Transverse colon (tissue), 4 donors: ENCODE measurements at regions not wholly inside any gene's neighbourhood (a gene's known extent, or its start where the extent isn't known, plus 50 kb on each side); places are given as distances from the start of the nearest gene placed in this dataset.
"Not testable (repeated sequence)": the region's sequence is repeated elsewhere in the genome, so short reads cannot be mapped to it uniquely, and the experiment has no call there.

Experiments
- DNase-seq: peaks from one replicate; pipeline ENCODE4 v3.0.0-alpha.2; 2019
- H3K27ac ChIP-seq, 4 donors: fragments of 200-600 bp; sonication (generic); 2 replicates each; pipeline ENCODE4 v1.5.1; 2016 to 2018; ENCODE audit warnings: inconsistent platforms in 4 of 4
- H3K27me3 ChIP-seq: fragments of 200-600 bp; sonication (generic); 2 replicates; pipeline ENCODE4 v1.5.1; 2017; ENCODE audit warnings: inconsistent platforms
- H3K36me3 ChIP-seq, 4 donors: fragments of 200-600 bp; sonication (generic); 2 replicates each; pipeline ENCODE4 v1.5.1; 2017 to 2019; ENCODE audit warnings: inconsistent platforms in 4 of 4
- H3K4me1 ChIP-seq, 4 donors: fragments of 200-600 bp; sonication (generic); 2 replicates each; pipeline ENCODE4 v1.5.1; 2017 to 2020; ENCODE audit warnings: inconsistent platforms in 4 of 4
- H3K4me3 ChIP-seq, 4 donors: fragments of 200-600 bp; sonication (generic); 1 replicate in 1 of 4; 2 replicates in 3 of 4; pipeline versions ENCODE4 v1.5.1 to v1.6.1; 2017 to 2019; ENCODE audit warnings: inconsistent platforms in 4 of 4
- H3K9me3 ChIP-seq, 2 donors: fragments of 200-600 bp; sonication (generic); 2 replicates each; pipeline ENCODE4 v1.5.1; 2017 to 2019; ENCODE audit warnings: inconsistent platforms in 2 of 2
- EP300 ChIP-seq: sonication (generic); formaldehyde crosslinking; IDR thresholded peaks from one replicate; pipeline ENCODE4 v1.6.1; 2017; ENCODE audit warnings: antibody characterized with exemption, low read depth
- POLR2A ChIP-seq: fragments of 450-650 bp; IDR thresholded peaks from one replicate; pipeline ENCODE4 v1.6.1; 2016; ENCODE audit warnings: antibody characterized with exemption, mild to moderate bottlenecking, moderate library complexity
- POLR2AphosphoS5 ChIP-seq, 3 donors: sonication (generic); formaldehyde crosslinking; IDR thresholded peaks; one replicate each; pipeline ENCODE4 v1.6.1; 2016; ENCODE audit warnings: antibody characterized with exemption in 3 of 3
- WGBS, 2 donors: methylation state at CpG; one replicate each; pipeline ENCODE4 v1.1.5; 2018; ENCODE audit warnings: low coverage in 1 of 2; 5-methylcytosine and 5-hydroxymethylcytosine counted together
- in situ Hi-C, 4 donors: fragments of 200-750 bp; cut with MboI; loops; one replicate each; pipeline versions ENCODE4 v1.15.0 to v1.15.1; 2017; ENCODE audit warnings: low sequenced_read_pairs in 3 of 4, low pct_ligation_motif_present in 1 of 4, low pct_unique_long_range_greater_than_20kb in 1 of 4
- intact Hi-C: fragments of 100-400 bp; cut with DNase I; formaldehyde crosslinking; loops from one replicate; pipeline ENCODE4 v1.15.1; 2023; ENCODE audit warnings: low total_unique reads
- TF ChIP-seq, protein P1 (sequence below), 5 experiments: fragments of 200-600 bp in 3 of 5; fragments of 450-650 bp in 2 of 5; sonication (generic) in 3 of 5; IDR thresholded peaks; 1 replicate in 2 of 5; 2 replicates in 3 of 5; pipeline ENCODE4 v1.5.1; 2016 to 2017; ENCODE audit warnings: antibody characterized with exemption in 5 of 5, inconsistent platforms in 3 of 5, mild to moderate bottlenecking in 2 of 5, moderate library complexity in 1 of 5

DNA sequence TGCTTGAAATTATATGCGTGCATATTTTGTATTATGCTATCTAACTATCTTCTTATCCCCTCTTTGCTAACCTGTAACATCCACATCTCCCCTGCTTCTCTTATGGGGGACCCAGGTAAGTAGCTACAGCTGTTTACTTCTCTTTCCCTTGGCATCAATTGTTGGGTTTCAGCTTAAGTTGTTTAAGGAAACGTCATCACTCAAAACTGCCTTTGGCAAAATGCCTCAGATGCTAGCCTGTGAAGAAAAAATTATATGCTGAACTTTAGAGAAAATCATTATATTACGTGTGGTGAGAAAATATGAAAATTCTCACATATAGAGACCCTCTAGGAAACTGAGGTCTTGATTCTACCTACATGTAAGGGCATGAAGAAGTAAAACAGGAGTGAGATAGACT, 447.0 kb upstream of the NECTIN3 start:
- H3K36me3 ChIP-seq: no peaks in the 10 kb centered on the region
- no peaks in the 10 kb centered on the region for H3K9me3 ChIP-seq
- H3K4me1 ChIP-seq: peaks cover 0 to 9% (median 4%) of the 10 kb centered on the region in 4 donors
- in situ Hi-C loops (no loop called here), intact Hi-C loops (no loop called here)
- H3K4me3 ChIP-seq: no peak overlapping the region
- WGBS, 2 donors: 58% methylated on average over 3 of the region's 3 CpGs
- H3K27me3 ChIP-seq: no peaks in the 10 kb centered on the region
- no peak overlapping the region for H3K27ac ChIP-seq
- TF ChIP-seq EP300: no peak
- no peak for TF ChIP-seq POLR2A
- TF ChIP-seq, protein P1, sequence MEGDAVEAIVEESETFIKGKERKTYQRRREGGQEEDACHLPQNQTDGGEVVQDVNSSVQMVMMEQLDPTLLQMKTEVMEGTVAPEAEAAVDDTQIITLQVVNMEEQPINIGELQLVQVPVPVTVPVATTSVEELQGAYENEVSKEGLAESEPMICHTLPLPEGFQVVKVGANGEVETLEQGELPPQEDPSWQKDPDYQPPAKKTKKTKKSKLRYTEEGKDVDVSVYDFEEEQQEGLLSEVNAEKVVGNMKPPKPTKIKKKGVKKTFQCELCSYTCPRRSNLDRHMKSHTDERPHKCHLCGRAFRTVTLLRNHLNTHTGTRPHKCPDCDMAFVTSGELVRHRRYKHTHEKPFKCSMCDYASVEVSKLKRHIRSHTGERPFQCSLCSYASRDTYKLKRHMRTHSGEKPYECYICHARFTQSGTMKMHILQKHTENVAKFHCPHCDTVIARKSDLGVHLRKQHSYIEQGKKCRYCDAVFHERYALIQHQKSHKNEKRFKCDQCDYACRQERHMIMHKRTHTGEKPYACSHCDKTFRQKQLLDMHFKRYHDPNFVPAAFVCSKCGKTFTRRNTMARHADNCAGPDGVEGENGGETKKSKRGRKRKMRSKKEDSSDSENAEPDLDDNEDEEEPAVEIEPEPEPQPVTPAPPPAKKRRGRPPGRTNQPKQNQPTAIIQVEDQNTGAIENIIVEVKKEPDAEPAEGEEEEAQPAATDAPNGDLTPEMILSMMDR (IDR thresholded peaks at IDR 0.05): no peak
- no peak for TF ChIP-seq POLR2AphosphoS5 (IDR thresholded peaks at IDR 0.05)
- no peak for DNase-seq

- Histone ChIP-seq H3K27ac (no peak overlapping the region), H3K27me3 (no peaks in the 10 kb centered on the region), H3K9me3 (no peaks in the 10 kb centered on the region), H3K4me1 (peaks cover 0 to 9% (median 4%) of the 10 kb centered on the region in 4 donors), H3K4me3 (no peak overlapping the region), H3K36me3 (no peaks in the 10 kb centered on the region)
- intact Hi-C loops: no loop called here
- 70 to 83% methylated on average over 2 to 4 of the region's 4 CpGs for WGBS, 2 donors
- DNase-seq: no peak
- in situ Hi-C loops: no loop called here
- TF ChIP-seq POLR2AphosphoS5 (IDR thresholded peaks at IDR 0.05) (no peak), POLR2A (no peak), EP300 (no peak)
- TF ChIP-seq, protein P1 (IDR thresholded peaks at IDR 0.05): no peak
These were observed 446.3 kb upstream of the NECTIN3 start for GRCh38 chr3:110625201-110625747.

DNA sequence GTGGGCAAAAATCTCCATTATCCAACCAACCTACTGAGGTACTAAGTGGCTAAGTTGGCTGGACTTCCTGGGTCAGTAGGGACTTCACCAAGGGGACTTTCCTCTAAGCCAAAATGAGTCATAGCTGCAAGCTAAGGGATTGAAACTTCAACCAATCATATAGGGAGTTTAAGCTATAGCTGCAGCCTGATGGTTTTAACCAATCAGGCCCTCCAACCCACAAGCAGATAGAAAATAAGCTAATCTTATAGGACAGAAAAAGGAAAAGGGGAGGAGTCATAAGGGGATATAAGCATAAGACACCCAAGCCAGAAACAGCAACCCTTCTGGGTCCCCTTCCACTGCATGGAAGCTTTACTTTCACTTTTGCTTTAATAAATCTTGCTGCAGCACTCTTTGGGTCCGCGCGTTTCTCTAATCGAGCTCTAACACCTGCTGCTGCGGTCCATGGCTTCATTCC, 444.9 kb upstream of the NECTIN3 start:
- 79 to 87% methylated on average over 5 of the region's 5 CpGs for WGBS, 2 donors
- H3K4me3 ChIP-seq, H3K36me3 ChIP-seq, intact Hi-C loops, H3K27me3 ChIP-seq, H3K4me1 ChIP-seq, in situ Hi-C loops, H3K9me3 ChIP-seq, DNase-seq, H3K27ac ChIP-seq: not testable (repeated sequence)

- TF ChIP-seq EP300 (no peak), POLR2AphosphoS5 (IDR thresholded peaks at IDR 0.05) (no peak), POLR2A (no peak)
- in situ Hi-C loops: no loop called here
These were observed 442.8 kb upstream of the NECTIN3 start for GRCh38 chr3:110628650-110629301.

DNA sequence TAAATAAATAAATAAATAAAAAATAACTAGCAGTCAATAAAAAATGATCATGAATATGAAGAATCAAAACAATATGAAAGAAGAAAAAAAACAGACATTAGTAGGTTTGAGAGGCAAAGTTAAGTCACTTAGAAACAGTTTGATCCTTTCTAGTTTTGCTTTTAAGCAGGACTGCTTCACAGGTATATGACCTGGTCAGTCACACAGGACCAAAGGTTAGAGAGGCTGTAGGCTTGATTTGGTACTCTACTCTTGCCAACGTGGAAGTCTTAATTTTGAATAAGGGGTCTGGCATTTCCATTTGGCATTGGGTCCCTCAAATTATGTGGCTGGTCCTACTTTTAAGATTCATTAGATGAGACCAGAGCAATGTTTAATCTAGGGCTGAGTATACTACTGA, 441.7 kb upstream of the NECTIN3 start:
- no peaks in the 10 kb centered on the region for H3K9me3 ChIP-seq
- no peaks in the 10 kb centered on the region for H3K36me3 ChIP-seq
- no peak for DNase-seq
- H3K4me1 ChIP-seq: peaks cover 0 to 9% (median 4%) of the 10 kb centered on the region in 4 donors
- intact Hi-C loops (no loop called here), in situ Hi-C loops (no loop called here)
- no peak overlapping the region for H3K4me3 ChIP-seq
- H3K27me3 ChIP-seq: no peaks in the 10 kb centered on the region
- WGBS, 2 donors: 67% methylated on average over 1 of the region's 1 CpG; no CpG with 5 or more reads in 1 of the 2 donors
- no peak overlapping the region for H3K27ac ChIP-seq
- TF ChIP-seq EP300 (no peak), POLR2AphosphoS5 (IDR thresholded peaks at IDR 0.05) (no peak), POLR2A (no peak)
- TF ChIP-seq, protein P1 (IDR thresholded peaks at IDR 0.05): no peak

More at GRCh38 chr3:110628650-110629301, 442.8 kb upstream of the NECTIN3 start:
- H3K4me3 ChIP-seq: no peak overlapping the region
- intact Hi-C loops: no loop called here
- WGBS, 2 donors: 55 to 62% methylated on average over 3 to 4 of the region's 4 CpGs
- DNase-seq: no peak
- H3K9me3 ChIP-seq: no peaks in the 10 kb centered on the region
- peaks cover 0 to 9% (median 4%) of the 10 kb centered on the region in 4 donors for H3K4me1 ChIP-seq
- no peaks in the 10 kb centered on the region for H3K27me3 ChIP-seq
- no peaks in the 10 kb centered on the region for H3K36me3 ChIP-seq
- H3K27ac ChIP-seq: no peak overlapping the region
